ENCODE measurements at regions not wholly inside any gene's neighbourhood (a gene's known extent, or its start where the extent isn't known, plus 50 kb on each side); places are given as distances from the start of the nearest gene placed in this dataset.

- DNase-seq (ENCODE audit: low read depth): no peak
- no peak overlapping the region for H3K4me3 ChIP-seq (ENCODE audit: low read depth, low read length)
- TF ChIP-seq MAX (IDR thresholded peaks at IDR 0.05; ENCODE audit: low read depth, low read length) (no peak), CTCF (IDR thresholded peaks at IDR 0.05; ENCODE audit: low read depth, low read length) (no peak), POLR2A (IDR thresholded peaks at IDR 0.05; ENCODE audit: extremely low read depth, insufficient read length) (no peak), MYC (IDR thresholded peaks at IDR 0.05; ENCODE audit: low read depth, low read length) (no peak)
Observed at GRCh38 chr2:187985923-187986322, 305.8 kb upstream of the GULP1 start.

- no peak overlapping the region for H3K4me3 ChIP-seq (ENCODE audit: low read depth, low read length)
- DNase-seq (ENCODE audit: low read depth): no peak
- TF ChIP-seq CTCF (IDR thresholded peaks at IDR 0.05; ENCODE audit: low read depth, low read length) (no peak), MYC (IDR thresholded peaks at IDR 0.05; ENCODE audit: low read depth, low read length) (no peak), POLR2A (IDR thresholded peaks at IDR 0.05; ENCODE audit: extremely low read depth, insufficient read length) (no peak), MAX (IDR thresholded peaks at IDR 0.05; ENCODE audit: low read depth, low read length) (no peak)
Observed at GRCh38 chr2:187986390-187987105, 305.1 kb upstream of the GULP1 start.

GRCh38 chr2:187988348-187988747 is 303.3 kb upstream of the GULP1 start:
- TF ChIP-seq MAX (IDR thresholded peaks at IDR 0.05; ENCODE audit: low read depth, low read length) (no peak), CTCF (IDR thresholded peaks at IDR 0.05; ENCODE audit: low read depth, low read length) (no peak), MYC (IDR thresholded peaks at IDR 0.05; ENCODE audit: low read depth, low read length) (no peak), POLR2A (IDR thresholded peaks at IDR 0.05; ENCODE audit: extremely low read depth, insufficient read length) (no peak)
- no peak for DNase-seq (ENCODE audit: low read depth)
- no peak overlapping the region for H3K4me3 ChIP-seq (ENCODE audit: low read depth, low read length)

- no peak for TF ChIP-seq CTCF (IDR thresholded peaks at IDR 0.05; ENCODE audit: low read depth, low read length)
- TF ChIP-seq POLR2A (IDR thresholded peaks at IDR 0.05; ENCODE audit: extremely low read depth, insufficient read length): no peak
- no peak for TF ChIP-seq MAX (IDR thresholded peaks at IDR 0.05; ENCODE audit: low read depth, low read length)
- DNase-seq (ENCODE audit: low read depth): no peak
- no peak overlapping the region for H3K4me3 ChIP-seq (ENCODE audit: low read depth, low read length)
Observed at GRCh38 chr2:187989925-187990623, 301.6 kb upstream of the GULP1 start.

- no peak overlapping the region for H3K4me3 ChIP-seq (ENCODE audit: low read depth, low read length)
- TF ChIP-seq MAX (IDR thresholded peaks at IDR 0.05; ENCODE audit: low read depth, low read length) (no peak), CTCF (IDR thresholded peaks at IDR 0.05; ENCODE audit: low read depth, low read length) (no peak), MYC (IDR thresholded peaks at IDR 0.05; ENCODE audit: low read depth, low read length) (no peak)
- no peak for DNase-seq (ENCODE audit: low read depth)
Observed at GRCh38 chr2:187991389-187991788, 300.3 kb upstream of the GULP1 start.

Measured in NB4 (cell line).